Lower leg skin (tissue), 4 donors: ENCODE measurements at regions not wholly inside any gene's neighbourhood (a gene's known extent, or its start where the extent isn't known, plus 50 kb on each side); places are given as distances from the start of the nearest gene placed in this dataset.

Experiments
- DNase-seq, 2 donors: peaks; one replicate each; pipeline ENCODE4 v3.0.0-alpha.2; 2019; ENCODE audit warnings: low spot score in 2 of 2
- H3K4me3 ChIP-seq: fragments of 200-600 bp; sonication (generic); 2 replicates; pipeline ENCODE4 v1.5.1; 2017; ENCODE audit warnings: mild to moderate bottlenecking, low read depth; ENCODE audit not compliant: poor library complexity, severe bottlenecking
- POLR2A ChIP-seq, 2 donors: fragments of 450-650 bp; IDR thresholded peaks; one replicate each; pipeline ENCODE4 v1.6.1; 2016 to 2017; ENCODE audit warnings: antibody characterized with exemption in 2 of 2, mild to moderate bottlenecking in 1 of 2, moderate library complexity in 1 of 2
- WGBS, 2 donors: methylation state at CpG; one replicate each; pipeline ENCODE4 v1.1.5; 2018; 5-methylcytosine and 5-hydroxymethylcytosine counted together
- intact Hi-C: fragments of 100-400 bp; cut with DNase I; formaldehyde crosslinking; loops from one replicate; pipeline ENCODE4 v1.15.0; 2023; ENCODE audit warnings: low total_unique reads
- TF ChIP-seq, protein P1 (sequence below), 3 donors: fragments of 450-650 bp; IDR thresholded peaks; one replicate each; pipeline ENCODE4 v1.5.1; 2016; ENCODE audit warnings: antibody characterized with exemption in 3 of 3, mild to moderate bottlenecking in 3 of 3, moderate library complexity in 2 of 3

DNA sequence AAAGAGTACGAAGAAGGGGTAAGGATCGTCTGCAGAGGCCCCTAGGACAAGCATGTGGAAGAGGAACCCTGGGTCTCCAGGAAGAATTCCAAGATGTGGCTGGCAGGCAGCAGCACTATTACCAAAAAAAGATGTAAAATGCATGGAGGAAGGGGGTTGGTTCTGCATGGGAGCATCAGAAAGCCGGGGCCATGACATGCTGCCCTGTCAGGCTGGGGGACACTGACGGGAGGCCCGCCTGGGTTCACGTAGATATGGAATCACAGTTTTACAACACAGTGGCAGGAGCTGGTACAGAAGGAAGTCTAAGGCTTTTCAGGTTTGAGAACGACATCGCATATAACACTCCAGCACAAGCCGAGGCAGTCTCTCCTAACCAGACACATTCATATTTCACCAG lies 150.0 kb upstream of the GSC start:
- intact Hi-C loops: no loop called here
- WGBS, 2 donors: 90 to 95% methylated on average over 9 of the region's 9 CpGs
- DNase-seq: peak in 1 of 2 donors; percentile 74
- H3K4me3 ChIP-seq: no peak overlapping the region
- TF ChIP-seq POLR2A (IDR thresholded peaks at IDR 0.05): no peak
- TF ChIP-seq, protein P1, sequence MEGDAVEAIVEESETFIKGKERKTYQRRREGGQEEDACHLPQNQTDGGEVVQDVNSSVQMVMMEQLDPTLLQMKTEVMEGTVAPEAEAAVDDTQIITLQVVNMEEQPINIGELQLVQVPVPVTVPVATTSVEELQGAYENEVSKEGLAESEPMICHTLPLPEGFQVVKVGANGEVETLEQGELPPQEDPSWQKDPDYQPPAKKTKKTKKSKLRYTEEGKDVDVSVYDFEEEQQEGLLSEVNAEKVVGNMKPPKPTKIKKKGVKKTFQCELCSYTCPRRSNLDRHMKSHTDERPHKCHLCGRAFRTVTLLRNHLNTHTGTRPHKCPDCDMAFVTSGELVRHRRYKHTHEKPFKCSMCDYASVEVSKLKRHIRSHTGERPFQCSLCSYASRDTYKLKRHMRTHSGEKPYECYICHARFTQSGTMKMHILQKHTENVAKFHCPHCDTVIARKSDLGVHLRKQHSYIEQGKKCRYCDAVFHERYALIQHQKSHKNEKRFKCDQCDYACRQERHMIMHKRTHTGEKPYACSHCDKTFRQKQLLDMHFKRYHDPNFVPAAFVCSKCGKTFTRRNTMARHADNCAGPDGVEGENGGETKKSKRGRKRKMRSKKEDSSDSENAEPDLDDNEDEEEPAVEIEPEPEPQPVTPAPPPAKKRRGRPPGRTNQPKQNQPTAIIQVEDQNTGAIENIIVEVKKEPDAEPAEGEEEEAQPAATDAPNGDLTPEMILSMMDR (IDR thresholded peaks at IDR 0.05): no peak

DNA sequence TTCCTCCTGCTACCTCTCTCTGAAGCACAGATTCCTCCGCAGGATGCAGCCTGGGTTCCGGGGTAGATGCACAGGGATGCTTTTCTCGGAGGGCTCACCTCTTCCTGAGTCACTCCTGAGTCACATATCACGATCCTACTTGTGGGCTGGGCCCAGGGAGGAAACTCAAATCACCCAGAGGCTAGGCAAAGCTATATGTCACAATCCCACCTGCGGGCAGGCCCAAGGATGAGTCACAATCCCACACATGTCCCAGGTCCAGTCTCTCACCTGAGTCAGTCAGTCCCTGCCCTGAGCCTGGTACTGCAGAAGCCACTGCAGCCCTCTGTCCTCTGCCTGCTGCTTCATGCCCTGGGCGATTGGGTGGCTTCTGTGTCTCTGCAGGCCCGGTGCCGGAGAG lies 149.0 kb upstream of the GSC start:
- peak in 1 of 2 donors; percentile 73 for DNase-seq
- TF ChIP-seq, protein P1 (IDR thresholded peaks at IDR 0.05): no peak
- no peak for TF ChIP-seq POLR2A (IDR thresholded peaks at IDR 0.05)
- H3K4me3 ChIP-seq: no peak overlapping the region
- 70 to 77% methylated on average over 8 of the region's 8 CpGs for WGBS, 2 donors
- intact Hi-C loops: no loop called here

DNA sequence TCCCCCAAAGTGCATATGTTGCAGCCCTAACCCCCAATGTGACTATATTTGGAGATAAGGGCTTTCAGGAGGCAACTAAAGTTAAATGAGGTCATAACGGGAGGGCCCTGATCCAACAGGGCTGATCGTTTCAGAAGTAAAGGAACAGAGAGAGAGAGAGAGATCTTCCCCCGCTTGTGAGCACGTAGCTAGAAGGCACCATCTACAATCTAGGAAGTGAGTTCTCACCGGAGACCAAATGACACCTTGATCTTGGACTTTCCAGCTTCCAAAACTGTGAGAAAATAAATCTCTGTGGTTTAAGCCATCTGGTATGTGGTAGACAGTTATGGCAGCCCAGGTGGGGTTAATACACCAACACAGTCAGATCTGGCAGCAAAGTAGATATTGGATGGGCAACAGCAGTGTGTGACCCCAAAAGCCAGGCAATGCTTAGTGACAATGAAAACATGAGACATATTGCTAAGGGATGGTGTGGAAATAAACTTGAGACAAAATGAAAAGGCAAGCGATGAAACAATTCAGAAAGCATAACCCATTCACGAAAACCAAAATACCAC lies 147.2 kb upstream of the GSC start:
- intact Hi-C loops: no loop called here
- no peak for TF ChIP-seq POLR2A (IDR thresholded peaks at IDR 0.05)
- TF ChIP-seq, protein P1 (IDR thresholded peaks at IDR 0.05): no peak
- whole genome bisulfite sequencing, 2 donors: 85 to 86% methylated on average over 7 of the region's 7 CpGs

DNA sequence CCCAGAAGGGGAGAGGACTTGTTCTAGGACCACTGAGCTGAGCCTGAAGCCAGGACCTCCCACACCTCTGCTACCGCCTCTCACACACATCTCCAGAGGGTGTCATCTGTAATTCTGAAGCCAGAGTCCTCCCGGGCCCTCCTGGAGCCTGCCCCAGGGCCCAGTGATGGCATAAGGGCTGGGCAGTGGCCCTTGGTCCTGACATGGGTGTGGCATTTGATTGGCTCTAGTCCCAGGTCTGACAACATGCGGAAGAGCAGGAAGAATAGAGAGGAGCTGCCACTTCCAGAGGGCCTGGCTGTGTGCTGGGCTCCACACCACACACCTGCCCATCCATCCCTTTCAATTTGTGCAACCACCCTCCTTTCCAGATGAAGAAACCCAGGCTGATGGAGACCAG lies 144.3 kb upstream of the GSC start:
- peak in 1 of 2 donors; percentile 59 for DNase-seq
- TF ChIP-seq, protein P1 (IDR thresholded peaks at IDR 0.05): no peak
- no peak for TF ChIP-seq POLR2A (IDR thresholded peaks at IDR 0.05)
- intact Hi-C loops: no loop called here
- 77 to 81% methylated on average over 3 of the region's 3 CpGs for WGBS, 2 donors
- H3K4me3 ChIP-seq: no peak overlapping the region

More for the DNA sequence above, 147.2 kb upstream of the GSC start:
- no peak overlapping the region for H3K4me3 ChIP-seq
- DNase-seq: peak in 1 of 2 donors; percentile 12

DNA sequence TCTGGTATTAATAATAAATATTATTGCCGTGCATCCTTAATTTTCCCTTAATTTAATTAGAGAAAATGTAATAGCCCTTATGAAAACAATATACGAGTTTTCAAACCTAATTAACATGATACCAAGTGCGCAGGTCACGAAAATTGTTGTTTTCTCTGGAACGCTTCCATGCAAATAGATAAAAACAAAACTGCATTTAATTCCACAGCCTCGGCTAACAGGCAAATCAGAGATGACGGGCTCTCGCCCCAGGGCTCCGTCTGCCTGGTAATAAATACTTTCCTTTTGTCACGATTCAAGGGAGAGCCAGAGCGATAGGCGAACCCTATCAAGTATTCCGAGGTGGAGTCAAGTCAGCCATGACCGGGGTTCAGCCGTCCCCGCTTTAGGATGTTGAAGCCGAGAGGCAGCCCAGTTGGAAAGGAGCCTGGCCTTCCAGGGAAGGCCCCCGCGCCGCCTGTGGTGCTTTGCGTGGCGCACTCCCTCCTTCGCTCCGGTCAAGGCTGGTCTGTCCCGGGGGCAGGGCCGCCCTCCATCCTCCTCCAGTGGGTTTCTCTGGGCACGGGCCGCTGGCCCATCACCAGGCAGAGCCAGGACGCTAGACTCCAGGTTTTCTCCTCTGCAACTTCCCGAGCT lies 137.8 kb upstream of the GSC start:
- TF ChIP-seq, protein P1 (IDR thresholded peaks at IDR 0.05): no peak
- no peak for TF ChIP-seq POLR2A (IDR thresholded peaks at IDR 0.05)
- intact Hi-C loops: no loop called here
- WGBS, 2 donors: 59 to 64% methylated on average over 30 of the region's 30 CpGs
- DNase-seq: peak in 1 of 2 donors; percentile 82
- no peak overlapping the region for H3K4me3 ChIP-seq
